ENCODE measurements at regions not wholly inside any gene's neighbourhood (a gene's known extent, or its start where the extent isn't known, plus 50 kb on each side); places are given as distances from the start of the nearest gene placed in this dataset.

DNA sequence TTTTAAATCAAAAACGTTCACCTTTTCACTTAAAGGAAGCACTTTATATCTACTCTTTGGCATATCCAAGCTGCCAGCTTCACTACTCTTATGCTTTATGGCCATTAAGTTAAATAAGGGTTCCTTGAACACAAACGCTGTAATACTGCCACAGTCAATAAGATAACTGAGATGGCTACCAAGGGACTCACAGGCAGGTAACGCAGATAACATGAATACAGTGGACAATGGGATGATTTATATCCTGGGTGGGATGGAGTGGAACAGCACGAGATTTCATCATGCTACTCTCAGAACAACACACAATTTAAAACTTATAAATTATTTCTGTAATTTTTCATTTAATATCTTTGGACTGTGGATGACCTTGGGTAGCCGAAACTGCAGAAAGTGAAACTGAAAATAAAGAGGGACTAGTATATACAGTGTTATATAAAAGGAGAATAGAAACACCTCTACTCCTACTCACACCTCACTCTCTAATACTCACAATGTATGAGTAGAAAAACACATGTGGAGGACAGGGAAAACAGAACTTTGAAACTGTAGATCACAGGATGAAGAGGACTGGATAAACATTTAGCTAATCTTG is 367.3 kb downstream of the C12orf50 start:
- TF ChIP-seq, protein P1, sequence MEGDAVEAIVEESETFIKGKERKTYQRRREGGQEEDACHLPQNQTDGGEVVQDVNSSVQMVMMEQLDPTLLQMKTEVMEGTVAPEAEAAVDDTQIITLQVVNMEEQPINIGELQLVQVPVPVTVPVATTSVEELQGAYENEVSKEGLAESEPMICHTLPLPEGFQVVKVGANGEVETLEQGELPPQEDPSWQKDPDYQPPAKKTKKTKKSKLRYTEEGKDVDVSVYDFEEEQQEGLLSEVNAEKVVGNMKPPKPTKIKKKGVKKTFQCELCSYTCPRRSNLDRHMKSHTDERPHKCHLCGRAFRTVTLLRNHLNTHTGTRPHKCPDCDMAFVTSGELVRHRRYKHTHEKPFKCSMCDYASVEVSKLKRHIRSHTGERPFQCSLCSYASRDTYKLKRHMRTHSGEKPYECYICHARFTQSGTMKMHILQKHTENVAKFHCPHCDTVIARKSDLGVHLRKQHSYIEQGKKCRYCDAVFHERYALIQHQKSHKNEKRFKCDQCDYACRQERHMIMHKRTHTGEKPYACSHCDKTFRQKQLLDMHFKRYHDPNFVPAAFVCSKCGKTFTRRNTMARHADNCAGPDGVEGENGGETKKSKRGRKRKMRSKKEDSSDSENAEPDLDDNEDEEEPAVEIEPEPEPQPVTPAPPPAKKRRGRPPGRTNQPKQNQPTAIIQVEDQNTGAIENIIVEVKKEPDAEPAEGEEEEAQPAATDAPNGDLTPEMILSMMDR (IDR thresholded peaks at IDR 0.05; ENCODE audit: low read depth, low read length, poor library complexity, severe bottlenecking): no peak
- TF ChIP-seq EZH2phosphoT487 (IDR thresholded peaks at IDR 0.05; ENCODE audit: borderline replicate concordance, low read length): no peak

All from DOHH2 (cell line).